ENCODE measurements at regions not wholly inside any gene's neighbourhood (a gene's known extent, or its start where the extent isn't known, plus 50 kb on each side); places are given as distances from the start of the nearest gene placed in this dataset.
"Not testable (repeated sequence)": the region's sequence is repeated elsewhere in the genome, so short reads cannot be mapped to it uniquely, and the experiment has no call there.

DNA sequence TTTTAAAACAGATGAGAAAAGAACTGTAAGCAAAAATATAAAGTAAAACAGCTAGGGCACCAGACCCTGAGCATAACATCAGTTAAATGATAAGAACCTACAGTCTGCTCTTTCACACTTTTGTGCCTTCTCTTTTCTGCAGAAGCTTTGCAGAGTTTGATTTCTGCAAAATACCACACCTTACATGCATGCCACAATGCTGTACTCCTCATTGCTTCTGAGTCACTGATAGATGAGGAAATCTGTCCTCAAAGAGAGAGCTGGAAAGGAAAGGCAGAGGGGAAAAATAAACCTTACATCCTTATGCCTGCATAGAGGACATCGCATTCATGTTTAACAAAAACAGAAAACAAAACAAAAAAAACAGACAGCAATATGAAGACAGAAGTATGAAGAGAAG lies 142.9 kb downstream of the ATPSCKMT start:
- Mint-ChIP-seq H3K9me3 (no peaks in the 10 kb centered on the region), H3K4me3 (no peak overlapping the region), H3K36me3 (ENCODE audit: low read depth) (no peaks in the 10 kb centered on the region), H3K27ac (no peak overlapping the region), H3K4me1 (ENCODE audit: low read depth) (no peaks in the 10 kb centered on the region), H3K27me3 (no peaks in the 10 kb centered on the region)
- DNase-seq (no peak), ATAC-seq (no peak)
- POLR2A ChIA-PET: no interaction called here
- CTCF ChIA-PET: no interaction called here
- TF ChIP-seq, protein P1, sequence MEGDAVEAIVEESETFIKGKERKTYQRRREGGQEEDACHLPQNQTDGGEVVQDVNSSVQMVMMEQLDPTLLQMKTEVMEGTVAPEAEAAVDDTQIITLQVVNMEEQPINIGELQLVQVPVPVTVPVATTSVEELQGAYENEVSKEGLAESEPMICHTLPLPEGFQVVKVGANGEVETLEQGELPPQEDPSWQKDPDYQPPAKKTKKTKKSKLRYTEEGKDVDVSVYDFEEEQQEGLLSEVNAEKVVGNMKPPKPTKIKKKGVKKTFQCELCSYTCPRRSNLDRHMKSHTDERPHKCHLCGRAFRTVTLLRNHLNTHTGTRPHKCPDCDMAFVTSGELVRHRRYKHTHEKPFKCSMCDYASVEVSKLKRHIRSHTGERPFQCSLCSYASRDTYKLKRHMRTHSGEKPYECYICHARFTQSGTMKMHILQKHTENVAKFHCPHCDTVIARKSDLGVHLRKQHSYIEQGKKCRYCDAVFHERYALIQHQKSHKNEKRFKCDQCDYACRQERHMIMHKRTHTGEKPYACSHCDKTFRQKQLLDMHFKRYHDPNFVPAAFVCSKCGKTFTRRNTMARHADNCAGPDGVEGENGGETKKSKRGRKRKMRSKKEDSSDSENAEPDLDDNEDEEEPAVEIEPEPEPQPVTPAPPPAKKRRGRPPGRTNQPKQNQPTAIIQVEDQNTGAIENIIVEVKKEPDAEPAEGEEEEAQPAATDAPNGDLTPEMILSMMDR (IDR thresholded peaks at IDR 0.05): no peak
- intact Hi-C loops (cut with micrococcal nuclease): no loop called here

- TF ChIP-seq, protein P1 (IDR thresholded peaks at IDR 0.05): no peak
- ATAC-seq (no peak), DNase-seq (no peak)
- ChIA-PET POLR2A (no interaction called here), CTCF (no interaction called here)
- H3K27ac Mint-ChIP-seq: no peak overlapping the region
- H3K4me1 Mint-ChIP-seq (ENCODE audit: low read depth): no peaks in the 10 kb centered on the region
- intact Hi-C loops (cut with micrococcal nuclease): no loop called here
- no peaks in the 10 kb centered on the region for H3K27me3 Mint-ChIP-seq
- no peak overlapping the region for H3K4me3 Mint-ChIP-seq
- H3K36me3 Mint-ChIP-seq (ENCODE audit: low read depth): no peaks in the 10 kb centered on the region
- H3K9me3 Mint-ChIP-seq: no peaks in the 10 kb centered on the region
These were observed 143.4 kb downstream of the ATPSCKMT start for GRCh38 chr5:10106285-10106684.

DNA sequence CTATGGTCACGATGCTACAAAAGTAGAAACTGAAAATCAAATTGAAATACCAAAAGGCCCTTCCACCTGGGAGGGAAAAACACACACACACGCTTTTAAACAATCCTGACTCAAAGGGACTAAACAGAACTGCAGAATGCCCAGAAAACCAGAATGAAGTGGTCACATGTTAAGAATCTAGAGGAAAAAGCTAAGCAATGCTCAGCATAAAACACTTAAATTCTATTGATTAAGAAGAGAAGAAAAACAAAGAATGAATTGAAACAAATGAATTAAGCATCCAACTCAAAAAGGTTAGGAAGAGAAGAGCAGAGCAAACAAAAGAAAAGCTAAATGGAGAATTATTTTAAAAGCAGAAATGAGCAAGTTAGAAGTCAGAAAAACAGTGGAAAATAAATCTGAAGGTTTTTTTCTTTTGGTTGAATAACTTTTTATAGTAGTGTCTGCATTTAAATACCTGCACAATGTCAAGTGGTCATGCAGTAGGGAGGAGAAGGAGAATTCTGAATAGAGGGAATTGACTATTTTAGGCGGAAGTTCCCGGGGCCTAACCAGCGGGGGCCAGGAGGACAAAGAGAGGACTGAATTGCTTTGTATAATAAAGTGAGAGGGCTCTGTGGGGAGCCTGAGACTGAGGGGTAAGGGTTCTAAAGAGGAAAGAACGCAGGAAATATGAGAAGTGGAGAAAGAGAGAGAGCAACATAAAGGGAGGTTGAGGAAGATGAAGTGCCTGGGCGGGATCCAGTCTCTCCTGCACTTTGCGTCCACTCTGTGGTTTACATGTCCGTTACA lies 146.8 kb downstream of the ATPSCKMT start:
- peaks cover 2% of the 10 kb centered on the region for H3K9me3 Mint-ChIP-seq
- ATAC-seq: no peak
- H3K4me1 Mint-ChIP-seq (ENCODE audit: low read depth): no peaks in the 10 kb centered on the region
- CTCF ChIA-PET: no interaction called here
- no peaks in the 10 kb centered on the region for H3K27me3 Mint-ChIP-seq
- TF ChIP-seq, protein P1 (IDR thresholded peaks at IDR 0.05): no peak
- POLR2A ChIA-PET: no interaction called here
- no peak for DNase-seq
- H3K36me3 Mint-ChIP-seq (ENCODE audit: low read depth): no peaks in the 10 kb centered on the region
- intact Hi-C loops (cut with micrococcal nuclease): no loop called here
- H3K4me3 Mint-ChIP-seq: no peak overlapping the region
- no peak overlapping the region for H3K27ac Mint-ChIP-seq

DNA sequence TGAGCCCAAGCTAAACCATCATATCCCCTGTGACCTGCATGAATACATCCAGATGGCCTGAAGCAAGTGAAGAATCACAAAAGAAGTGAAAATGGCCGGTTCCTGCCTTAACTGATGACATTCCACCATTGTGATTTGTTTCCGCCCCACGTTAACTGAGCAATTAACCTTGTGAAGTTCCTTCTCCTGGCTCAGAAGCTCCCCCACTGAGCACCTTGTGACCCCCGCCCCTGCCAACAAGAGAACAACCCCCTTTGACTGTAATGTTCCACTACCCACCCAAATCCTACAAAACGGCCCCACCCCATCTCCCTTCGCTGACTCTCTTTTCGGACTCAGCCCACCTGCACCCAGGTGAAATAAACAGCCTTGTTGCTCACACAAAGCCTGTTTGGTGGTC lies 147.5 kb downstream of the ATPSCKMT start:
- H3K9me3 Mint-ChIP-seq; CTCF ChIA-PET; POLR2A ChIA-PET; H3K27me3 Mint-ChIP-seq; H3K4me1 Mint-ChIP-seq (ENCODE audit: low read depth); intact Hi-C loops (cut with micrococcal nuclease); DNase-seq; H3K4me3 Mint-ChIP-seq; H3K27ac Mint-ChIP-seq; ATAC-seq; H3K36me3 Mint-ChIP-seq (ENCODE audit: low read depth): not testable (repeated sequence)

DNA sequence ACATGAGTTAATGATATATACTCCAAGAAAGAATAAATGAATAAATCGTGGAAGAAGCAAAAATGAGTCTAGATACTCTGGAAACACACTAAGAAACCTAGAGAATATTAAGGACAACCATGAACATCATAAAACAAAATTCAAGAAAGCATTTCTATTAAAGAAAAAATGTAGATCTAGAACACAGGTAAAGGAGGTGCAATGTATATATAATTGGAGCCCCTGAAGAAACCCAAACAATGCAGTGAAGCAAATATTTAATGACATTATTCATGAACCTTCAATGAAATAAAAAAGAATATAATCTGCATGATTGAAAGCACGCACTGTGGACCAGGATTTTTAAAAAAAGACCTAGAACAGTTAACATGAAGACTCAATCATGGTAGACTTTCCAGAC lies 150.1 kb downstream of the ATPSCKMT start:
- TF ChIP-seq, protein P1 (IDR thresholded peaks at IDR 0.05): no peak
- H3K27me3 Mint-ChIP-seq: no peaks in the 10 kb centered on the region
- H3K4me3 Mint-ChIP-seq: no peak overlapping the region
- ATAC-seq: no peak
- H3K4me1 Mint-ChIP-seq (ENCODE audit: low read depth): no peaks in the 10 kb centered on the region
- no peak for DNase-seq
- intact Hi-C loops (cut with micrococcal nuclease): no loop called here
- ChIA-PET POLR2A (no interaction called here), CTCF (no interaction called here)
- H3K36me3 Mint-ChIP-seq (ENCODE audit: low read depth): no peaks in the 10 kb centered on the region
- no peak overlapping the region for H3K27ac Mint-ChIP-seq
- H3K9me3 Mint-ChIP-seq: peaks cover 3% of the 10 kb centered on the region
